K562 (cell line): ENCODE measurements at regions not wholly inside any gene's neighbourhood (a gene's known extent, or its start where the extent isn't known, plus 50 kb on each side); places are given as distances from the start of the nearest gene placed in this dataset.

ENCODE experiments used
- ATAC-seq: fragments of 200-7000 bp; cut with Tn5 transposase; 3 replicates; pipeline ENCODE4 v1.9.1; 2020; ENCODE audit warnings: moderate library complexity
- BruUV-seq: library from RNA; stranded (reverse); fragments of 400-500 nt; replicated peaks from 2 replicates; lab custom pipeline; 2021; lab: Mats Ljungman, UMichigan
- CTCF ChIA-PET: fragments of 300-600 bp; formaldehyde crosslinking; extraction: SDS; loops from one replicate; lab custom pipeline; 2021; ENCODE audit warnings: low intra/inter-chr PET ratio; lab: Yijun Ruan, JAX
- POLR2A ChIA-PET: fragments of 300-600, 350-650 bp; sonication (Branson Sonifier 250); formaldehyde crosslinking; extraction: SDS; loops from one replicate; lab custom pipeline; 2021; ENCODE audit warnings: antibody characterized with exemption, inconsistent platforms; lab: Yijun Ruan, JAX
- DNase-seq, 4 experiments: peaks; one replicate each; pipeline versions ENCODE4 v3.0.0 to v3.0.0-alpha.2; 2011 to 2018; ENCODE audit warnings: low spot score in 3 of 4, mixed read lengths in 3 of 4; ENCODE audit errors: extremely low read depth in 1 of 4
- FAIRE-seq: peaks from 2 replicates; lab custom pipeline; 2011; peaks lifted over from hg19 to GRCh38; lab: Jason Lieb, UNC
- H2AFZ ChIP-seq: 2 replicates; pipeline ENCODE4 v1.6.0; 2011; ENCODE audit warnings: low read depth, low read length, control low read depth, inconsistent platforms
- H3K27ac ChIP-seq: fragments of 200-600 bp; 3 replicates; pipeline ENCODE4 v1.8.0; 2011; ENCODE audit warnings: low read depth, mild to moderate bottlenecking, control low read depth, inconsistent platforms, low read length, moderate library complexity, mixed read lengths; ENCODE audit errors: extremely low read depth
- H3K27me3 ChIP-seq, 2 experiments: fragments of 300-600 bp in 1 of 2; 2 replicates in 1 of 2; 3 replicates in 1 of 2; pipeline versions ENCODE4 v1.6.0 to v1.8.0; 2011; ENCODE audit warnings: inconsistent platforms in 2 of 2, low read length in 2 of 2, mild to moderate bottlenecking in 1 of 2, mixed read lengths in 1 of 2, moderate library complexity in 1 of 2; ENCODE audit not compliant: control insufficient read depth in 2 of 2, insufficient read depth in 2 of 2
- H3K36me3 ChIP-seq: fragments of 300-600 bp; 3 replicates; pipeline ENCODE4 v1.8.0; 2011; ENCODE audit warnings: mild to moderate bottlenecking, low read length, inconsistent platforms; ENCODE audit not compliant: control insufficient read depth, insufficient read depth
- H3K4me1 ChIP-seq, 2 experiments: fragments of 200-600 bp in 1 of 2; replicated peaks in 1 of 2; 2 replicates in 1 of 2; 3 replicates in 1 of 2; pipeline versions ENCODE4 v1.5.1 to v1.8.0; 2011; ENCODE audit warnings: inconsistent platforms in 2 of 2, low read length in 2 of 2, mild to moderate bottlenecking in 1 of 2, mixed read lengths in 1 of 2, moderate library complexity in 1 of 2; ENCODE audit not compliant: control insufficient read depth in 2 of 2, insufficient read depth in 2 of 2
- H3K4me2 ChIP-seq: 2 replicates; pipeline ENCODE4 v1.6.1; 2011; ENCODE audit warnings: low read length, control low read depth, inconsistent platforms, mixed read lengths; ENCODE audit not compliant: insufficient read depth
- H3K4me3 ChIP-seq: fragments of 200-600 bp; sonication (generic), shearing (Covaris generic); 2 replicates; pipeline ENCODE4 v1.5.1; 2016; ENCODE audit warnings: control low read depth, inconsistent platforms
- H3K79me2 ChIP-seq: fragments of 200-600 bp; 3 replicates; pipeline ENCODE4 v1.8.0; 2011; ENCODE audit warnings: low read length, inconsistent platforms; ENCODE audit not compliant: control insufficient read depth, insufficient read depth
- H3K9ac ChIP-seq, 2 experiments: 2 replicates each; pipeline versions ENCODE4 v1.6.0 to v1.6.1; 2011; ENCODE audit warnings: low read depth in 2 of 2, low read length in 2 of 2, control low read depth in 1 of 2, inconsistent platforms in 1 of 2, mild to moderate bottlenecking in 1 of 2, mixed read lengths in 1 of 2; ENCODE audit not compliant: insufficient read depth in 1 of 2
- H3K9me1 ChIP-seq: one replicate; pipeline ENCODE4 v1.6.0; 2011; ENCODE audit warnings: inconsistent platforms, mild to moderate bottlenecking, low read length, moderate library complexity; ENCODE audit not compliant: control insufficient read depth, insufficient read depth
- H3K9me3 ChIP-seq: replicated peaks from 2 replicates; pipeline ENCODE4 v1.5.1; 2011; ENCODE audit warnings: low read depth, low read length, inconsistent platforms; ENCODE audit not compliant: control insufficient read depth, insufficient read depth
- H4K20me1 ChIP-seq: replicated peaks from 2 replicates; pipeline ENCODE4 v1.6.1; 2011; ENCODE audit warnings: low read length, inconsistent platforms, mixed read lengths; ENCODE audit not compliant: control insufficient read depth, insufficient read depth
- ATF1 ChIP-seq, 2 experiments: fragments of 450-650 bp in 1 of 2; IDR thresholded peaks; 2 replicates each; pipeline ENCODE4 v1.6.1; 2016; ENCODE audit warnings: missing compliant biosample characterization in 1 of 2, missing genetic modification characterization in 1 of 2
- IFI16 ChIP-seq: fragments of 250-450 bp; sonication (Bioruptor Pico); IDR thresholded peaks from 2 replicates; pipeline ENCODE4 v2.1.2; 2022; ENCODE audit warnings: mild to moderate bottlenecking, inconsistent platforms
- IRF9 ChIP-seq: fragments of 450-650 bp; IDR thresholded peaks from 2 replicates; pipeline ENCODE4 v1.6.1; 2016; ENCODE audit warnings: missing biosample characterization, missing genetic modification characterization
- ZNF324 ChIP-seq: fragments of 250-450 bp; sonication (Bioruptor Pico); IDR thresholded peaks from 2 replicates; pipeline ENCODE4 v1.4.0; 2020; ENCODE audit warnings: mild to moderate bottlenecking
- ZNF398 ChIP-seq: fragments of 250-450 bp; sonication (Bioruptor Pico); IDR thresholded peaks from 2 replicates; pipeline ENCODE4 v1.8.0; 2021; ENCODE audit warnings: moderate library complexity, mild to moderate bottlenecking, inconsistent platforms
- WGBS: fragments of 100-300 bp; shearing (Covaris generic); methylation state at CpG from one replicate; pipeline ENCODE4 v1.1.6; 2016; ENCODE audit warnings: low coverage, mixed read lengths; ENCODE audit not compliant: insufficient coverage; ENCODE audit errors: missing lambda C conversion rate; 5-methylcytosine and 5-hydroxymethylcytosine counted together
- in situ Hi-C: fragments of 300-500 bp; cut with MboI; formaldehyde crosslinking; loops from 4 replicates; pipeline ENCODE4 v1.15.0; 2018; ENCODE audit warnings: inconsistent platforms, mixed read lengths
- intact Hi-C: fragments of 100-400 bp; cut with micrococcal nuclease; formaldehyde crosslinking; loops from 2 replicates; pipeline ENCODE4 v1.14.2; 2022
- TF ChIP-seq, protein P1 (sequence below), 3 experiments: fragments of 200-800 bp in 1 of 3; fragments of 250-450 bp in 1 of 3; fragments of 450-650 bp in 1 of 3; sonication (Bioruptor Pico) in 1 of 3; sonication (Bioruptor generic) in 1 of 3; formaldehyde crosslinking in 1 of 3; IDR thresholded peaks; 2 replicates each; pipeline versions ENCODE4 v1.6.1 to v1.8.0; 2016 to 2022; ENCODE audit warnings: mild to moderate bottlenecking in 2 of 3, missing genetic modification characterization in 2 of 3, missing compliant biosample characterization in 1 of 3, moderate library complexity in 1 of 3

GRCh38 chr20:58004146-58004545 lies 224.3 kb downstream of the ANKRD60 start:
- DNase-seq (no peak), FAIRE-seq (no peak), ATAC-seq (no peak)
- H4K20me1 ChIP-seq = no peaks in the 10 kb centered on the region
- H3K36me3 ChIP-seq = no peaks in the 10 kb centered on the region
- intact Hi-C loops (no loop called here), in situ Hi-C loops (no loop called here)
- no peak for TF ChIP-seq ZNF398 (CRISPR knock-in tag)
- TF ChIP-seq IFI16 (CRISPR knock-in tag) = no peak
- TF ChIP-seq, protein P1, sequence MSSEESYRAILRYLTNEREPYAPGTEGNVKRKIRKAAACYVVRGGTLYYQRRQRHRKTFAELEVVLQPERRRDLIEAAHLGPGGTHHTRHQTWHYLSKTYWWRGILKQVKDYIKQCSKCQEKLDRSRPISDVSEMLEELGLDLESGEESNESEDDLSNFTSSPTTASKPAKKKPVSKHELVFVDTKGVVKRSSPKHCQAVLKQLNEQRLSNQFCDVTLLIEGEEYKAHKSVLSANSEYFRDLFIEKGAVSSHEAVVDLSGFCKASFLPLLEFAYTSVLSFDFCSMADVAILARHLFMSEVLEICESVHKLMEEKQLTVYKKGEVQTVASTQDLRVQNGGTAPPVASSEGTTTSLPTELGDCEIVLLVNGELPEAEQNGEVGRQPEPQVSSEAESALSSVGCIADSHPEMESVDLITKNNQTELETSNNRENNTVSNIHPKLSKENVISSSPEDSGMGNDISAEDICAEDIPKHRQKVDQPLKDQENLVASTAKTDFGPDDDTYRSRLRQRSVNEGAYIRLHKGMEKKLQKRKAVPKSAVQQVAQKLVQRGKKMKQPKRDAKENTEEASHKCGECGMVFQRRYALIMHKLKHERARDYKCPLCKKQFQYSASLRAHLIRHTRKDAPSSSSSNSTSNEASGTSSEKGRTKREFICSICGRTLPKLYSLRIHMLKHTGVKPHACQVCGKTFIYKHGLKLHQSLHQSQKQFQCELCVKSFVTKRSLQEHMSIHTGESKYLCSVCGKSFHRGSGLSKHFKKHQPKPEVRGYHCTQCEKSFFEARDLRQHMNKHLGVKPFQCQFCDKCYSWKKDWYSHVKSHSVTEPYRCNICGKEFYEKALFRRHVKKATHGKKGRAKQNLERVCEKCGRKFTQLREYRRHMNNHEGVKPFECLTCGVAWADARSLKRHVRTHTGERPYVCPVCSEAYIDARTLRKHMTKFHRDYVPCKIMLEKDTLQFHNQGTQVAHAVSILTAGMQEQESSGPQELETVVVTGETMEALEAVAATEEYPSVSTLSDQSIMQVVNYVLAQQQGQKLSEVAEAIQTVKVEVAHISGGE (CRISPR knock-in tag; IDR thresholded peaks at IDR 0.05) = no peak
- no peak for TF ChIP-seq IRF9 (tag)
- no peak for TF ChIP-seq ZNF324
- no peak for TF ChIP-seq ATF1 (CRISPR knock-in tag; IDR thresholded peaks at IDR 0.05)
- no peak for TF ChIP-seq ATF1 (tag; IDR thresholded peaks at IDR 0.05)
- peak overlapping the region; percentile 55; the same call in 1 of the 2 replicates for H2AFZ ChIP-seq
- H3K9me3 ChIP-seq = no peaks in the 10 kb centered on the region
- no peak overlapping the region for H3K27ac ChIP-seq
- POLR2A ChIA-PET = interaction anchor here (0.5 kb wide), 1 partner anchor 1648 kb away, joined by 3 read pairs; no protein-coding TSS in a partner anchor
- H3K4me1 ChIP-seq = no peaks in the 10 kb centered on the region
- no peak overlapping the region for H3K9ac ChIP-seq
- H3K4me2 ChIP-seq = no peak overlapping the region
- WGBS = 0% methylated on average over 7 of the region's 7 CpGs
- CTCF ChIA-PET = no interaction called here
- H3K4me3 ChIP-seq = no peak overlapping the region
- no TSS peak for BruUV-seq
- no peaks in the 10 kb centered on the region for H3K9me1 ChIP-seq
- H3K27me3 ChIP-seq = peaks cover 6 to 34% of the 10 kb centered on the region in 2 experiments; a peak in 4 of 5 replicates
- no peaks in the 10 kb centered on the region for H3K79me2 ChIP-seq
